ENCODE measurements at regions not wholly inside any gene's neighbourhood (a gene's known extent, or its start where the extent isn't known, plus 50 kb on each side); places are given as distances from the start of the nearest gene placed in this dataset.

DNA sequence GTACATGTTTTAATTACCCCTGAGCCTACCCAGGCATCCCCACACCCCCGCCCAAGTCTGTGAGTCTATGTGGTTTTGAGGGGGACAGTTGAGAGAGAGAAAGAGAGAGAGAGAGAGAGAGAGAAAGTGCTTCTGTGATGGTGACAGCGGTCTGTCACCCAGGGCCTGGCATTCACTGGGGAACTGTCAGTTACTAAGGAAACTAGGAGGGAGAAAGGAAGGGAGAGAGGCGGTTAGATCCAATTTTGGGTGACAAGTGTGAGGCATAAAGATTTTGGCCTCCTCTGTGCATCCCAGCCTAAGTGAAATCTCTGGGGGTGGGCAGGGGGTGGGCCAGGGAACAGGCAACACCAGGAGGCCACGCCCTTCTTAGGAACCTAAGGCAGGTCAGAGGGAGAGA is 498.3 kb downstream of the BUD13 start:
- DNase-seq: no peak

DNA sequence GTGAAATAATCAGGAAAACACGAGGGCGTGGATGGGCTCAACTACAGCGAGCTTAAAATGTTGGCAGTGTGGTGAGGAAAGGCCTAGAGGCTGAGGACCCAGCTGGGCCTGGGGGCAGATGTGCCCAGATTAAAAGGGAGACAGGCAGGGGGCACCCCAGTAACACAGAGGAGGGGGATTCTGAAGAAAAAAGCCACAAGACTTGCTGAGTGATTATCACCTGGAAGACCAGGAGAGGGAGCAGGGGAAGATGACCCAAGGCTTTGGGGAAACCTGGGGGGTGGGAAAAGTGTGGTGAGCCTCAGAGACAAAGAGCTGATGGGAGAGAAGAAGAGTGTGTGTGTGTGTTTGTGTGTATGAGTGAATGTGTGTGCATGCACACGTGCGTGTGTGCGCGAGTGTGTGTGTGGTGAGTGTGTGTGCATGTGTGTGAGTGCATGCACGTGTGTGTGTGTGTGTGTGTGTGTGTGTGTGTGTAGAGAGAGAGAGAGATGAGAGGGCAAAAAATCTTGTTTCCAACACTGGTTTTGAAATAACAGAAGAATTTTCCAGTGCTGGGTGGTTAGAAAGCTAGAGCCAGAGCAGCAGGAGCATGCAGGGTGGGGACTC is 500.5 kb downstream of the BUD13 start:
- DNase-seq: no peak

DNA sequence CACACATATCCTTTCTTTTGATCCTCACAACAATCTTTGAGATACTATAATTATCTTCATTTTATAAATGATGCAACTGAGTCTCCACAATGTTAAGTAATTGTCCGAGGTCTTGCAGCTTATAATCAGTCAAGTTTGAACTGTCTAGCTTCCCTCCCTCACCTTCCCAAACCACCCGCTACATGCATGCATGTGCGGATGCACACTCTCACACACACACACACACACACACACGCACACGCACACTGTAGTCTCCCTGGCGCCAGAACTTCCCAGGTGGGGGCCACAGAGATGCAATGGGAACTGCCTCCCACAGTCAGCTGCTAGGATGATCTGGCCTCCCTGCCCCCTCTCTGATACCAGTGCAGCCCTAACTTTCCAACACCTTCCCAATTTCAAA is 501.3 kb downstream of the BUD13 start:
- no peak for DNase-seq

DNA sequence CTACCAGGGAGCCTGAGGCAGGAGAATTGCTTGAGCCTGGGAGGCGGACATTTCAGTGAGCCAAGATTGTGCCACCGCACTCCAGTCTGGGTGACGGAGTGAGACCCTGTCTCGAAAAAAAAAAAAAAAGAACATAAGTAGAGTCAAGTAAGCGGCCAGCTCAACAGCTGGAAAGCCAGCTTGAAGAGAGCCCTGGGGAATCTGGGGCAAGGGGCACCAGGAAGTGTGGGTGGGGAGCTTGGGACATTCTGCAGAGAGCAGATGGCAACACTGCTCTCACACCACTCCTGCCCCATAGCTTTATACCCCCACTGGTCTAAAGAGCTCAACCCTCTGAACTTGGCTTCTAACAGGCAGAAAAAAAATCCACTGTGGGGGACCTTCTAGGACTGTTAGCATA is 505.6 kb downstream of the BUD13 start:
- no peak for DNase-seq

GRCh38 chr11:116263770-116264169 is 509.0 kb downstream of the BUD13 start:
- DNase-seq: no peak

- no peak for DNase-seq
Measured at GRCh38 chr11:116263019-116263418, 509.8 kb downstream of the BUD13 start.

DNA sequence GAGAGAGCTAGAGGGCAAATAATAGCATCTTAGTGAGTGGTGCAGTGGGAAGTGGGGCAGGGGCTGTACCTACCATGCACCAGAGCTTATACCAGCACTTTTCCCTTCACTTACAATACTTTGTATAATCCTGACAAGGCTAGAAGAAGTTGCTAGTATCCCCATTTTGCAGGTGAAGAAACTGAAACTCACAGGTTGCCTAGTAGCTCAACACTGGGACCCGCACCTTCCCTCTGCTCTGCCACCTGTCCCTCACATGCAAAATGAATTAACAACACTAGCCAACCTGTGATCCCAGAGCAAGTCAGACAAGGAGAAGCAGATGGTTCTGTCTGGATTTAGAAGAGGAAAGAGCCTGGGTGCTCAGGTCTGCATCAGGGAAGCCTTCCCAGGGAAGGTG is 510.4 kb downstream of the BUD13 start:
- DNase-seq: no peak

DNA sequence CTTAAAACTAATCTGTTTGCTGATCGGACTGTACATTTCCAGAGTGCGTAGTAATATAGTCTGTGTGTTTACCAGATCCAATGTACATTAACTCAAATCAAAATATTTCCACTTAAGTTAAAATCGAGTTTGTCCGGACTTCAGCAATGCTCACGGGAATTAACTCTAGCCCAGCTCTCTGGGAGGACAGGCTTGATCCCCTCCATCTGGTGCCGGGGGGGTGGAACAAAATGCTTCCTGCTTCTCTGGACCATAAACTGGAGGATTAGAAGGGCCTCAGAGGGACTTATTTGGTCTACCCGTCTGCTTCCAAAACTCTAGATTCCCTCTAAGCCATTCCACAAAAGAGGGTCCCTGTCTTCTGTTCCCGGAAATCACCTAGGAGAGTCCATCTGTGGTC is 511.2 kb downstream of the BUD13 start:
- no peak for DNase-seq

- DNase-seq: no peak
Measured at GRCh38 chr11:116258821-116259220, 514.0 kb downstream of the BUD13 start.

- DNase-seq: no peak
Measured at GRCh38 chr11:116257883-116258282, 514.9 kb downstream of the BUD13 start.

GRCh38 chr11:116257092-116257491 is 515.7 kb downstream of the BUD13 start:
- no peak for DNase-seq

DNA sequence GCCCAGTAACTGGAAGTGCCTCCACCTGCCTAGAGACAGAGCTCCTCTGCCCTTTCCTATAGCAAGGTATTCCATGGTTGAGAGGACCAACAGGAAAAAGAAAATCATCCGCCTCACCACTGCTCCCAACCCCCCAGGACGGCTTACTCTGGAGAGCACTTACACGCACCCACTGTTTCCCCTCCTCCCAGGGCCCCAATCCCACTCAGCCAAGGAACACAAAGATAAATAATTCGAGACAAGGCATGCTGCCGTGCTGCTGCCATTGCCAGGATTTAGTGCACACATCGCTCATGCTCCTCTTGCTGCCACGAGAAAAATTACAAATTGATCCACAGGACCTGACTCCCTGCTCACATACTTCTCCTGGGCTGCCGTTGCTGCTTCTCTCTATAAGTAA is 516.6 kb downstream of the BUD13 start:
- DNase-seq: no peak

DNA sequence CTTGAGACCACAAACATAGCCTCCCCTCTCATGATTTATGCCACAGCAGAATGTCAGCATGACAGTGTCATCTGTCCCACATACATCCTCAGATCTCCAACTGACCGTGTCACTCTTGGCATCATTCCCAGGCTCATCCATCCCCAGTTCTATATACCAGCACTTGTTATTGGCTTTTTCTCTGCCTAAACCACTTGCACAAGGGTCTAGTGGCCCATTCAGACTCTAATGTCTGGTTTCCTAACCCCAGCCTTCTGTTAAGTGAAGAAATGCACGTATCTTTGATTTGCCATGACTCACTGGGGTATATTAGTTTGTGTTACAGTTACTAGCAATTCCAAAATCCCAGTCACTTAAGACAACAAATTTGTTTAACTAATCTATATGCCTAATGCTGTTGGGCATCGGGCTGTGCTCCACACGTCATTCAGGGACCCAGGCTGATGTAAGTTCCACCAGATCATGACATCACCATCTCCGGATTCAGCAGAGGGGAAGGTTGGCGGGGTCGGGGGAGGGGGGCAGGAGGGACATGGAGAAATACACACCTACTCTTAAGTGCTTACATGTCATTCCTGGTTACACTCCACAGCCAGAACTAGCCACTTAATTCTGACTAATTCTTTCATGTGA is 517.4 kb downstream of the BUD13 start:
- DNase-seq: peak; percentile 84

DNA sequence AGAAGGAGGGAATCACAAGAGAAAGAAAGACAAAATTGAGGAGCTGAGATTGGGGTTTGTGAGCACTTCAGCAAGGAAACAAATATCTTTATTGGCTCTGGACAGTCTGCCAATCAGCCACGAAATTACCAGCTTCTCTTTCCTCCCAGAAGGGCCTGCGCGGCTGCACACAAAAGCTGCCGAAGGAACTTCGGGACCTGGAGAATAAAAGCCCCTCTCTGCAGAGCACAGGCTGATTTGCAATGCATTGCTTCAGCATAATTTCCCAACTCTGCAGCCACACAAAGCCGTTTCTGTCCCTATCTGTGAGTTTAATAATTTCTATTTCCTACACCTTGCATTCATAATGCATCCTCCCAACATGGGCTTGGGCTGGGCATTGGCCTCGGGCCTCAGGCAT is 522.6 kb downstream of the BUD13 start:
- DNase-seq: no peak

- no peak for DNase-seq
Measured at GRCh38 chr11:116249561-116249960, 523.2 kb downstream of the BUD13 start.

- no peak for DNase-seq
Measured at GRCh38 chr11:116244889-116245288, 527.9 kb downstream of the BUD13 start.

DNA sequence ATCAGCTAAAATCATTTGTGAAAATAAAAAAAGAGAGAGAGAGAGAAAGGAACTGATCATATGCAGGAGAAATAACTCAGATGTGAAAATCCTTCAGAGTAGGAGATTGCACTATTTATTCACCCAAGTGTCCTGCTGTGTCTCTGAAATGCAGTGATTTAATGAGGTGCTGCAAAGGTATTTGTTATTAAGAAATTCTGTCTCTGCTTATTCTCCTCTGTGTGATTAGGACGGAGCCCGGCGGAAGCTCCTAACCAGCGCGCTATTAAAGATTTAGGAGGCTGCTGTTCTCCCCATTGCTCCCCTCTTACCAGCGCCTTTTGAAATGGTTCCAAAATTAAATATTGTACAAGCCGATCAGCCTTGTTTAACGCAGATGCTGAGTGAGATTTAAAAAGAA is 528.3 kb downstream of the BUD13 start:
- DNase-seq: no peak

DNA sequence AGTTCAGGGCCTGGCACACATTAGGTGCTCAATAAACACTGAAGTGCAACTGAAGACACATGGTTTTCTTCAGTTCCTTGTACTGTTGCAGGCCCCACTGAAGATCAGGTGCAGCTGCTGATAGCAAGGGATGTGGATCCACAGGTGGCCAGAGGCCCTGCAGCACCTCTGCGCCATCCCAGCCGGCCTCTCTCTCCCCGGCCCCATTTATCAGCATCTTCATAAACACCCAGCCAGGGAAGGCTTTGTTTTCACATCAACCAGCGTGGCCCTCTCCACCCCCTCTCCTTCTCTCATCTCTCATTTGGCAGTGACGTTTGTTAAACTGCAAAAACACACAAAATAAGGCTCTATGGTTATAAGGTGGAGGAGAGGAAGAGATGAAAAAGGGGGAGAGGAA is 528.8 kb downstream of the BUD13 start:
- DNase-seq: no peak

DNA sequence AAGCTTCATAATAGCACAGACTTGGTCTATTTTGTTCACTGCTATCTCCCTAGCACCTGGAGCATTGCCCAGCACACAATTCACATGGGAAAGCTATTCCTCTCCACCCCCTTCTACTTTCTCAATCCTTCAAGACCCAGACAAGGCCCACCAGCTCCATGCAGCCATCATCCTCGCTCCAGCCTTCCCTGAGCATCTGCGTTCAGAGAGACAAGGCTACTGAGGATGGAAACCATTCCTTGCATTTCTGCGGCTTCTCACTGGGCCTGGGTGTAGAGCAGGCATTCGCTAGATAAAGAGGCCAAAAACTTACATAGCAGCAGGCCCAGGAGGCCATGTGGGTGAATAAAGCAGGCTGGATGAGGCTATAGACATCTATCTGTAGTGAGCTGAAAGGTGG is 530.8 kb downstream of the BUD13 start:
- no peak for DNase-seq

DNA sequence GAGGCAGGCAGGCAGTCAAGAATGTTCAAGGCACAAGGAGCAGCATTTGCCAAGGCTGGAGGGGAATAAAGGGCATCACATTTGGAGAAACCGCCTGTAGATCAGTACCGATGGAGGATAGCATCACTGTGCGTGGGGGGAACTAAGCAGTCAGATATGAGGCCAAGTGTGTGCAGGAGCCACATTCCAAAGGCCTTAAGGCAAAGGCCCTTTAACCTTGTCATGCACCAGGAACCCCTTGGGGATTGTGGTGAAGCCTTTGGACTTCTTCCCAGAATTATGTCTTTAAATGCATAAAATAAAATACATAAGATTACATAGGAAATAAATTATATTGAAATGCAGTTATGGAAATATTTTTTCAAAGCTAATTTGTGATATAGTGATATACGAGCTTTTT is 532.1 kb downstream of the BUD13 start:
- no peak for DNase-seq

DNA sequence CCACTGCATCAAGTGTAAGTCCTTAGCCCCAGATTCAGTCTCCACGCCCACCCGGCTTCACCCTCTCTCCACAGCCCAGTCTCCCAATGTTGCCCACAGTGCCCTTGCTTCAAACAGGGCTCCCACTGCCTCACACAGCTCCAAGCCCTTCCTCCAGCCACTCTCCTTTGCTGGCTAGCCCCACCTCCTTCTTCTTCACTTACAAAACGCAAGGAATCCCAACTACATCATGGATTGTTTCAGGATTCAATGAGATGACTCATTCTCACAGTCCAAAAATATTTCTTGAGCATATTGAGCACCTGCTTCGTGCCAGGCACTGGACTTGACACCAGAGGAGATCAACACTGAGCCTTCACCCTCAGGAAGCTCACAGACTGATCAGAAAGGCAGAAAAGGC is 533.5 kb downstream of the BUD13 start:
- DNase-seq: no peak

DNA sequence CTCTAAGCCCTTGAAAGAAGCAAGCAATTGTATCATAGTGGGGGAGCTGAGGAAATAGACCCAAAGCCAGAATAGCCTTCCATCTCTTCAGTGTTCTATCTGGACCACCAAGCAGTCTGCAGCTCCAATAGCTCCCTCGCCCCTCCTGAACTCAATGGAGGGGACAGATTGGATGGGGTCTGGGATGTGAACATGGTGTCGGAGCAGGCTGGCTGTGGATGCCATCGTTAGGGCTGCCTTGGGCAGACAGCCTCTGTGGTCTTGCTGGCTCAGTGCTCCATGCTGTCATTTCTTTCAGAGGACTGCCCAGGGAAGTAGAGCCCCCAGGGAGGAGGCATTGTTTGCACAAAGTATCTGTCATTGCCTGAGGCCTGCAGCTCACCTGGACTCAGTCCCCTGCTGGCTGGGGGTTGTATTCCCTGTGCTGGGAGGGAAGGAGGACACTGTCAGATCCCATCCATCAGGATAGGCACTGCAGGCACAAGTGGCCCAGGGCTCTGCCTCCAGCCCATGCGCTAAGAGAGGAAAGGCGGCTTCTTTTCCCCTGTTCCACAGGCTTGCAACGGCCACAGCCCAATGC is 537.7 kb downstream of the BUD13 start:
- DNase-seq: no peak

DNA sequence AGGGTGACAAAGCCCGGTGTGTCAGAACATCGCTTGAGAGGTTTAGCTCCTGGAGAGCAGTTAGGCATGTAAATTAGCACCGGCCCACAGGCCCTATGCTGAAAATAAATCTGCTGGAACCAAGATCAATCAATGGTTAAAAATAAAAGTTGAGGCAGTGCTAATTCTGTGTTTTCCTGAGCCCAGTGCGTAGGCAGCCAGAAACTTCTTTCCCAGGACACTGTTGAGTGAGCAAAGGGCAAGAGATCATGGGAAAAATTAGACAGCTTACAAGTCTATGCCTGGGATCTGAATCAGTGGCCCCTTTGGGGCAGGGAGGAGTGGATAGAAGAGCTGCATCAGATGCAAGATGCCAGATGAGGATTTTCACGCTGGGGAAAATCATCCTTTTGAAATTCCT is 539.2 kb downstream of the BUD13 start:
- no peak for DNase-seq

DNA sequence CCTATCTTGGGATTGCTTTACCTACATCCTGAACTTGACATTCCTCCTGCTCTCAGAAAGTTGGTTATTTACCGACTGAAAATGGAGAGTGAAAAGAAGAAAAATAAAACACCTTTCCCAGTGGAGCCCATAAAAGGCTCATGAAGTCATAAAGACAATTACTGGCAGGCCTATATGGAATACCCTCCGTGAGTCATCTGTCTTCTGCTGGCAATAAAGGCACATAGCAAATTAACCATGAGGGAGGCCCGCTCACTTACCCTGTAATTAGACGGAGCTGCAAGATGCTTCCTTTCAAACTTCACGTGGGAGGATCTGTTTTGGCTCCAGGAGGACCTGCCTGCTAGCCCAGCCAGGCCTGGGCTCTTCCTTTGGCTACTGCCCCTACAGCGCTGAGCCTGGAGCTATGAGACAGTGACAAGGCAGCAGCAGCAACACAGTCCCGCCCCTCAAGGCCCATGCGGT is 540.4 kb downstream of the BUD13 start:
- DNase-seq: no peak

- DNase-seq: peak; percentile 78
Measured at GRCh38 chr11:116231543-116231942, 541.2 kb downstream of the BUD13 start.
